AG10803 (cell line): ENCODE measurements at regions not wholly inside any gene's neighbourhood (a gene's known extent, or its start where the extent isn't known, plus 50 kb on each side); places are given as distances from the start of the nearest gene placed in this dataset.
A peak's percentile ranks its signal among the peaks of the same experiment; 100 is the strongest.

ENCODE experiments used
- DNase-seq: peaks from one replicate; pipeline ENCODE4 v3.0.0; 2010; ENCODE audit warnings: low read depth
- H3K4me3 ChIP-seq: 2 replicates; pipeline ENCODE4 v1.5.1; 2011; ENCODE audit warnings: mild to moderate bottlenecking, low read length, control low read depth
- TF ChIP-seq, protein P1 (sequence below): conservative IDR thresholded peaks from 2 replicates; pipeline ENCODE4 v1.5.1; 2011; ENCODE audit warnings: mild to moderate bottlenecking, low read length, control low read depth, inconsistent platforms

GRCh38 chr15:79538527-79538926 lies 106.4 kb downstream of the MINAR1 start:
- no peak for DNase-seq
- TF ChIP-seq, protein P1, sequence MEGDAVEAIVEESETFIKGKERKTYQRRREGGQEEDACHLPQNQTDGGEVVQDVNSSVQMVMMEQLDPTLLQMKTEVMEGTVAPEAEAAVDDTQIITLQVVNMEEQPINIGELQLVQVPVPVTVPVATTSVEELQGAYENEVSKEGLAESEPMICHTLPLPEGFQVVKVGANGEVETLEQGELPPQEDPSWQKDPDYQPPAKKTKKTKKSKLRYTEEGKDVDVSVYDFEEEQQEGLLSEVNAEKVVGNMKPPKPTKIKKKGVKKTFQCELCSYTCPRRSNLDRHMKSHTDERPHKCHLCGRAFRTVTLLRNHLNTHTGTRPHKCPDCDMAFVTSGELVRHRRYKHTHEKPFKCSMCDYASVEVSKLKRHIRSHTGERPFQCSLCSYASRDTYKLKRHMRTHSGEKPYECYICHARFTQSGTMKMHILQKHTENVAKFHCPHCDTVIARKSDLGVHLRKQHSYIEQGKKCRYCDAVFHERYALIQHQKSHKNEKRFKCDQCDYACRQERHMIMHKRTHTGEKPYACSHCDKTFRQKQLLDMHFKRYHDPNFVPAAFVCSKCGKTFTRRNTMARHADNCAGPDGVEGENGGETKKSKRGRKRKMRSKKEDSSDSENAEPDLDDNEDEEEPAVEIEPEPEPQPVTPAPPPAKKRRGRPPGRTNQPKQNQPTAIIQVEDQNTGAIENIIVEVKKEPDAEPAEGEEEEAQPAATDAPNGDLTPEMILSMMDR = no peak
- no peak overlapping the region for H3K4me3 ChIP-seq

DNA sequence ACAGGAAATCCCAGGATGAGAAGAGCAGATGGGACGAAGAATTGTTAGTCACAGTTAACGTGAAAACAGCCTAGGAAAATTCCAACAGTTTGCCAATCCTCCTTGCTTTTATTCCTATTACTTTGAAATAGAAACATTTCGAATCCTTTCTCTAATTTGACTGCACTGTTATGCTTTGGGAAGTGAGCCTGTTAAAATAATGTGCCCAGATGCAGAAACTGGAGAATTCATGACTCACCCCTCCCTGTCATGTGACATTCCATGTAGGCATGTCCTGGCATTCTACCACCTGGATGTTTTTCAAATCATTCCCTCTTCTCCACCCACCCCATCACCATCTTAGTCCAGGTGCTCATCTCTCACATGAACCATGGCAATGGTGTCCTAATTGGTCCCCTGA lies 107.3 kb downstream of the MINAR1 start:
- peak; percentile 44 for DNase-seq
- TF ChIP-seq, protein P1 = no peak
- H3K4me3 ChIP-seq = no peak overlapping the region

- no peak overlapping the region for H3K4me3 ChIP-seq
- no peak for DNase-seq
- TF ChIP-seq, protein P1 = no peak
Measured at GRCh38 chr15:79540551-79540950, 108.4 kb downstream of the MINAR1 start.

DNA sequence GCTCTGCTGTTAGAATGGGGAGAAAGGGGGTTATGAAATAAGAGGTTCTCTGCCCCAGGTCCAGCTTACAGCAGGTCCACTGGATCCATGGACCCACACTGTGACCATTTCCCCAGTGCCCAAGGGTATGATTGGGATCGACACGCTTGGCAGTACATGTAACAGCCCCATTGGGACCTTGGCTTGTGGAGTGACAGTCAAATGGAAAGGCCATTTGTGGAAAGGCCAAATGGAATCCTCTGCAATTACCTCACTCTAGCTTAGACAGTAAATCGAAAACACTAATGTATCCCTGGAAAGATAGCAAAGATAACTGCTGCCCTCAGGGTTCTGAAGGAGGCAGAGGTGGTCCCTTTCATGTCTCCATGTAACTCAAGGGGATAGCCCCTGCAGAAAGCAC lies 109.1 kb downstream of the MINAR1 start:
- no peak for DNase-seq
- TF ChIP-seq, protein P1 = no peak
- H3K4me3 ChIP-seq = no peak overlapping the region

DNA sequence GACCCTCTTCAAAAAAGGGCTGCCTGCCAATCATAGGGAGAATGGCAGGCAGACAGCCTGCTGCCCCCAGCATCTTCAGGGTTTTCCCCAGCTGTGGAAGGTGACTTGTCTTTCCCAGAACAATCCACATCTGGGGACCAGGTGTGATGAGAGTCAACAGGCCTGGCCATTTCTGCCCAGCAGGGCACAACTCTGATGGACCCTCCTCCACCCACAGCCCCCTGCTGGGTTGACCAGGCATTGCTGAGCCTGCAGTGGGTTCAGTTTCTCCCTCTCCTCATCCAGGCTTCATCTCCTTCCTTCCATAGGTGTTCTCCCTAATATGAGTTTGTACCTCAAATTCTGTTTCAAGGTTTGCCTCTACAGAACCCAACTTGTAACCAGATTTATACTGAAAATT lies 111.0 kb downstream of the MINAR1 start:
- H3K4me3 ChIP-seq = no peak overlapping the region
- no peak for DNase-seq
- TF ChIP-seq, protein P1 = no peak

DNA sequence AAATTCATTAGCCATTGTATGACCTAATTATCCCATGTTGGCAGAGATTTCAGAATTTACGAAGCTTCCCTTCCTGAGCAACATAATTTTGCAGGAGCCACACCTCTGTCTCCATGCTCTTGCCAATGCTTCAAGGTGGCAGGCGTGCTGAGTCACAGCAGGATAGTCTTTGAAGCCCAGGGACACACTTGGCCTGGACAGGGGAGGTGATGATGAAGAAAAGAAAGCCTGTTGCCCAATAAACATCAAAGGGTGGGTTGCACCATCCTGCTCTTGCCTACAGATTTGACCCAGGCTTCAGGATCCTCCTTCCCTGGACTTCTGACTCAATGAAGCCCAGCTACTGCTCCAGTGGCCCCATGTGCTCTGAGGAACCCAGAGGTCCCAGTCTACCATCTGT lies 117.1 kb downstream of the MINAR1 start:
- TF ChIP-seq, protein P1 = no peak
- no peak for DNase-seq
- no peak overlapping the region for H3K4me3 ChIP-seq

DNA sequence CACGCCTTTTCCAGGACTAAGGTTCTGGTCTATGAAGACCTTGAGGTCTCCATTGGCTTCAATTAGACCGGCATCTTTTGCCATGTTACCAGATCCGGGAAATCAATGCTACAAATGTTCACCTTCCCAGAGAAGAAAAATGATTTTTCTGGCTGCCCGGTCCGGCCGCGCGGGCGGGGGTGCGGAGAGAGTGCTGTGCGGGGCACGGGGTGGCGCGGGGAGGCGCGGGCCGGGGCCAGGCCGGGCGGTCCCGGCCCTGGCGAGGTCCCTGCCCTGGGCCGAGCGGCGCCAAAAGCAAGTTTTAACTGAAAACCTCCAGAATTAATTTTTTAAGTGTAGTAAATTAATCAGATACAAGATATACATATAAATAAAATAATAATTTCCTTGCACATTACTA lies 128.2 kb downstream of the MINAR1 start:
- H3K4me3 ChIP-seq = no peak overlapping the region
- no peak for DNase-seq
- TF ChIP-seq, protein P1 = no peak
